GM10266 (cell line): ENCODE measurements at regions not wholly inside any gene's neighbourhood (a gene's known extent, or its start where the extent isn't known, plus 50 kb on each side); places are given as distances from the start of the nearest gene placed in this dataset.

ENCODE experiments used
- DNase-seq: peaks from one replicate; pipeline ENCODE4 v3.0.0; 2012; ENCODE audit errors: extremely low spot score
- CTCF ChIP-seq: IDR thresholded peaks from 2 replicates; pipeline ENCODE4 v1.5.1; 2012; ENCODE audit warnings: mild to moderate bottlenecking, low read depth; ENCODE audit not compliant: control insufficient read depth, insufficient read depth; ENCODE audit errors: missing control alignments

GRCh38 chr1:39085174-39085573 lies 59.0 kb downstream of the NDUFS5 start:
- DNase-seq = peak; percentile 4
- no peak for TF ChIP-seq CTCF

DNA sequence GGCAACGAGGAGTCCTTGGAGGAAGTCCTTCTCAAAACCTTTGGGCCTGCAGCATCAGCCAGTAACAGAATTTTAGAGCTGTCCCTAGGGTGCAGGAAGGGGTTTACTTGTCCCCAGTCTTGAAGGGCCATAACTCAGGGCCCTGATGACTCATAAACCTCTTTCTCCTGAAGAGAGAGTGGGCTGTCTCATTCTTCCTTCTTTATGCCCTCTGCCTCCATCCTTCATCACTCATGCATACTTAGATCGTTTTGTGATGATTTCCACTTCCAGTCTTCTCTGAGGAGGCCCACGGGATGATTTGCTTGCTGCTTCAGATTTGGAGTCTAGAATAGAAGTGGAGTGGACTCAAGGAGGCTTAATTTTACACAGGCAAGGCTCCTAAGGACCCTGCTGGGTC lies 60.2 kb downstream of the NDUFS5 start:
- TF ChIP-seq CTCF = no peak
- no peak for DNase-seq

GRCh38 chr1:39086865-39087409 lies 60.8 kb downstream of the NDUFS5 start:
- TF ChIP-seq CTCF = no peak
- no peak for DNase-seq

DNA sequence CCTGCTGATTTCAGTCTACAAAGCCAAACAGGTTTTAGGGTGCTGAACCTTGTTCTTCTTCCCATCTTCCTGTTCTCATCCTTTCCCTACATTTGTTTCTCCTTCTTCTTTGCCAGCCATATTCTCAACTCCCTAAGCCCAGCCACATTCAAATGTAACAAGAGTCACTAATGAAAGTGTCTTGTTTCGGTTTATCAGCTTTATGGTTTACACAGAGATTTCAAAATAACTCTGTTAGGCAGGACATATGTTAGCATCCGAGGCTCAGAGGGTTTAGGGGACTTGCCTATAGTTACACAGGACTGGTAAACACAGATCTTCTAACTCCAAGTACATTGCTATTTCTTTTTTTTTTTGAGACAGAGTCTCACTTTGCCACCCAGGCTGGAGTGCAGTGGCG lies 61.3 kb downstream of the NDUFS5 start:
- no peak for TF ChIP-seq CTCF
- DNase-seq = no peak

DNA sequence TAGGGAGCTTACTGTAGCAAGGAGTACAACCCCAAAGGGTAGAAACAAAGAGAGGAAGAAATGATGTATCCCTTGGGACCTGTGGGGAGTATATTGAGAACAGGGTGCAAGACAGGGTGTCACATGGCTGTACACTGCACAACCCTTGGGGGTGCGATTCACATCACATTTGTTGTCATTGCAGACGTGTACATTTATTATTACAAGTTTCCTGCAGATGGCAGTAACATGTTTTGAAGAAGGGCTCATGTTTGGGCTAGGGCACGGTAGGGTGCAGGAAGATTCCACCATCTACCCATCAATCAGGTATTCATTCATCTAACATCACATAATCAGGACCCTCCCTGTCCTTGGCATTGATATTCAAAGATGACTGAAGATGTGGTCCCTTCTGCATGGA lies 62.5 kb downstream of the NDUFS5 start:
- no peak for DNase-seq
- TF ChIP-seq CTCF = no peak

- DNase-seq = no peak
- no peak for TF ChIP-seq CTCF
Measured at GRCh38 chr1:39089931-39090521, 63.9 kb downstream of the NDUFS5 start.

- DNase-seq = no peak
- TF ChIP-seq CTCF = no peak
Measured at GRCh38 chr1:39090757-39091380, 64.7 kb downstream of the NDUFS5 start.
